Left ventricle myocardium superior (tissue), 1 donor: ENCODE measurements at regions not wholly inside any gene's neighbourhood (a gene's known extent, or its start where the extent isn't known, plus 50 kb on each side); places are given as distances from the start of the nearest gene placed in this dataset.

Experiments
- ATAC-seq: fragments of 200-7000 bp; cut with Tn5 transposase; one replicate; pipeline ENCODE4 v1.9.1; 2020; ENCODE audit warnings: mild to moderate bottlenecking, moderate library complexity
- DNase-seq: peaks from one replicate; pipeline ENCODE4 v3.0.0-alpha.2; 2020
- intact Hi-C: fragments of 100-400 bp; cut with micrococcal nuclease; formaldehyde crosslinking; loops from one replicate; pipeline ENCODE4 v1.11.0; 2022
- donor health status: DM: no; HTN: yes; CAD: no; lungs with severe emphysema.

DNA sequence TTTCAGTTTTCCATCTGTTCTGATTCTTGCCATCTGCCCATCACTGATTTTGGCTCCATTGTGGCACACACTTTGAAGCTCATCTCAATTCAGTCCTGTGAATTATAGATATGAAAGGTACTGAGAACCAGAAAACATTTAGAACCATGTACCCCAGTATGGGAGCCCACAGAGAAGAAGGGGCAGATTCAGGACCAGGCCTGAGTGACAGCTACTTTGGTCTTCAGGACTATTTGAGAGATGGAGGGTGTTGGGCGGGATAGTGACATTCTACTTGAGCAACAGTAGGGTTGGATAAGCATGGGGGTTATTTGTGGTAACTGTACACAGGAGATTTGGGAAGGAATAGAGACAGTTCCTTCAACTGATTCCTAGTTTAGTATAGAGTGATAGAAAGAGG, 259.2 kb upstream of the MANEA start:
- DNase-seq (no peak), ATAC-seq (no peak)
- intact Hi-C loops, result no loop called here

DNA sequence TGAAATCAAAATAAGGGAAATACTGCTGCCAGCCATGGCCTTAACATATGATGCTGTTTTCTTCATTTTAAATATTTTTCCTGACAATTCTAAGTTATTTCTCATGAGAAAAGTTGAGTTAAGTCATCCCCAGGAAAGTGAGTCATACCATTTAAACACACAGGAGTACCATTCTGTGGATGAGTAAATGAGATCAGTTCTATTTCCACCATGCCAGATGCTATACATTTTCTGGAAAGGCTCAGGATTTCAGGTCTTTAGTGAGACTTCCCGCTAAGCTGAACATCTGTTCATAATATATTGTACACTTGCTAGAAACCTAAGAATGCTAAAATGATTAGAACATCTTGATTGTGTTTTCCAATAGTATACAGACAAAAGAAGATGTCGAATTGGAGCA, 256.2 kb upstream of the MANEA start:
- no peak for ATAC-seq
- intact Hi-C loops, result no loop called here

DNA sequence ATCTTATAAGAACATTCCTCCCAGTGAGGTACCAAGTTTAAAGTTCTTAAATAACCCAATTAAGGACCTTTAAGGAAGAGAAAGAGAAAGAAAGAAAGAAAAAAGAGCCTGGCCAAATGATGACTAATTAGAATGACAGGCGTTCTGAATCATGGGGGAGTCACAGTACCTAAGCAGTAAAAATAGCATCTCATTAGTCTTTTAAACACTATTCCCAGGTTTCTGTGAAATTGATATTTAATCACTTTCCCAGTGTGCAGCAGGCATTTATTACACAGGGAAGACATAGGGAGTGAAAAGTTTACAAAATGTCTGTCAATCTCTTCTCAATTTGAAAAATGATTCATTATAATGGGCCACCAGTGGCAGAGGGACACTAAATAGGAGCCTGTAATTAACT, 251.4 kb upstream of the MANEA start:
- intact Hi-C loops, result no loop called here
- DNase-seq, result no peak
- ATAC-seq, result no peak

More for the DNA sequence above, 256.2 kb upstream of the MANEA start:
- DNase-seq, result no peak

DNA sequence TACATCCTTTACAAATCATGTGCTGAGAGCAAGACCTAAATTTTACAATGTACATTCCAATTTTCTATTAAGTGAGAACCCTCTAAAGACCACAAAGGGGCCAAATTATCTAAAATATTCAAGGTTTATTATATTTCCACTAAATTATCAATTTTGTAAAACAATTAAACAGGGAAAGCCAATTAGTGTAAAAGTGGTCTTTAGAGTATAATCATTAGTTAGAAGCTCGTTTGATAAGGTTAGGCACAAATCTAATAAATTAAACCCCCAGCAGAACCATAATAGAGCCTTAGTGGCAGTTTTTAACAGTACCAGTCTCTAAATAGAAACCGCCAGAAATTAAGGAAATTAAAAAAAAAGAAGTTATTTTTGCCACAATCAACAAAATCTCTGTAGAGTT, 249.1 kb upstream of the MANEA start:
- no peak for ATAC-seq
- no peak for DNase-seq
- intact Hi-C loops, result no loop called here

DNA sequence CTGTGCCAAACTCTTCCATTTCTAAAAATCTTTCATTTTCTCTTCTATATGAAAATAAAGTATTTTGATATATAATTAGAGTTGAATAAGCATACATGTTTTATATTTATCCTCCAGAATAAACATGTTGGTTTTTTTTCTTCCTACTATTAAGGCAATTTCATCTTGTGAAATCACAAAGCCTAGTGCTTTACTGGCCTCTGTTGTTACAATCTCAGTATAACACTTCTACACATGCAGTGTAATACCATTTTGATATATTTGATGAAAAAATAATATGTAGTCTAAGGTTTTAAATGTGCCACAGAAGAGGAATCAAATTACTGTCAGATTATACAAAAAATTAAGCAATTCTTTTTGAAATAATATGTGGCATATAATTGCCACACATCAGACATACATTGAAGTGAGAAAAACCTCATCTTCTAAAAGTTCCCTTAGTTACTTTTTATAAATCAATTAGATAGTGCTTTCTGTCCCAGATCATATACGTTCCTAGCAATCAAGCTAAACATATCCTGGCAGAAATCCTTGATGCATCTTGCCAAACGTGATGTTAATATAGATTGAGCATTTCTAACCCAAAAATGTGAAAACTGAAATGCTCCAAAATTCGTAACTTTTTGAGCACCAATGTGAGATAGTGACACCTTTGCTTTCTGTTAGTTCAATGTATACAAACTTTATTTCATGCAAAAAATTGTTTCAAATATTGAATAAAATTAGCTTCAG, 225.1 kb upstream of the MANEA start:
- ATAC-seq (no peak), DNase-seq (no peak)
- intact Hi-C loops, result no loop called here

DNA sequence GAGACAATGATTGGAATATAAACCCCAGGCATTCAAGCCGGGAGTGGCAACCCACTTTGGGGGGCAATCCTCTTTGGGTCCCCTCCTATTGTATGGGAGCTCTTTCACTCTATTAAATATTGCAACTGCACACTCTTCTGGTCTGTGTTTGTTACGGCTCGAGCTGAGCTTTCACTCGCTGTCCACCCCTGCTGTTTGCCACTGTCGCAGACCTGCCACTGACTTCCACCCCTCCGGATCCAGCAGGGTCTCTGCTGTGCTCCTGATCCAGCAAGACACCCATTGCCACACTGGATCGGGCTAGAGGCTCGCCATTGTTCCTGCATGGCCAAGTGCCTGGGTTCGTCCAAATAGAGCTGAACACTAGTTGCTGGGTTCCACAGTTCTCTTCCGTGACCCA, 222.8 kb upstream of the MANEA start:
- no peak for ATAC-seq
- no peak for DNase-seq
- intact Hi-C loops, result no loop called here

DNA sequence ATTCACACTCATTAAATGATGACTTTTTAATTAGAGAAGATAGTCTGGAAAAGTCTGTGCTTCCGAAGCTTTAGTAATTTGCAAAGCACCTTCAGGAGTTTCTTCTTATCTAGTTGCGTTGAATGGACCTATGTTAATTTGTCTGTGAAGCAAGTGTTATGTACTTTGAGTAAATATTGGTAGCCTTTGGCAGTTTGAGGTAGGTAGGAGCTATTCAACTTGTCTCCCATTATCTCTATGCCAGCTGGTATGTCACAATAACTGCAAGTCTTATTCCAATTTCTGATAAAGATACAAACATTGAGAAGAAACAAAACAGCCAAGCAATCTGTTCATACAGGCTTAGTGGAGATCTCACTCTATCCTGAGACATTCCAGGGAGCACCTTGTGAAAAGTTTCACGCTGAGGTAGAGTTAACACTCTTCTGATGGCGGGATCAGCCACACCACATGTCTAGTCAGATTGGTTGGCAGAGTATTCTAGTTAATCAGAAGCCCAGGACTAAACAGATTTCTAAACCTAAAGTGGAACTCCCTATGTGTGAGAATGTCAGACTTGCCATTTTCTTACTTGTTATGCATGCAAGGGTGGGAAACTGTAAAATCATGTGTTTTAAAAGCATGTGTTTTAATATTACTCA, 219.8 kb upstream of the MANEA start:
- DNase-seq (no peak), ATAC-seq (no peak)
- intact Hi-C loops, result no loop called here

DNA sequence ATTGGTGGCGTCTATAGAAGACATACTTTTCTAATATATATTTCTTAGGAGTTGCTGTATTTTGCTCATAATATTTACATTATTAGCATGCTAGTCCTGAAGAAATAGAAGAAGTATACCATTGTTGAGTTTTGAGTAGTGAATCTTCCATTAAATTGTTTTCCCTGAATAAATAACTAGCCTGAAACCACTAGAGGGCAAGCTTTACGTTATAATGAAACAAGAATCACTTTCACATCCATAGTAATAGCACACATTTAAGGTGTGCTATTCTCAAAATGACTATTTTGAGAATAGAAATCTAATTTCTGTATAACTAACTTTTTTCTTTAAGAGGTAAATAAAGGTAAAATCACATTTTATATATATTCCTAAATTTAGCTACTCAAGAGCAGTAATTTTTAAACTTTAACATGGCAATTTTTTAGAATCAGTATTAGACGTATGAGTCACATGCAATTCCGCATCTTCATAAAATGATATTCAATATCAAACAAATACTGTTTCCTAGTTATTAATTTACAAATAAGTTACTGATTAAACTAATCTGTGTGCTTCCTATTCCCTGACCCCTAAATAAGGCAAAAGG, 213.2 kb upstream of the MANEA start:
- DNase-seq, result no peak
- ATAC-seq, result no peak
- intact Hi-C loops, result no loop called here

DNA sequence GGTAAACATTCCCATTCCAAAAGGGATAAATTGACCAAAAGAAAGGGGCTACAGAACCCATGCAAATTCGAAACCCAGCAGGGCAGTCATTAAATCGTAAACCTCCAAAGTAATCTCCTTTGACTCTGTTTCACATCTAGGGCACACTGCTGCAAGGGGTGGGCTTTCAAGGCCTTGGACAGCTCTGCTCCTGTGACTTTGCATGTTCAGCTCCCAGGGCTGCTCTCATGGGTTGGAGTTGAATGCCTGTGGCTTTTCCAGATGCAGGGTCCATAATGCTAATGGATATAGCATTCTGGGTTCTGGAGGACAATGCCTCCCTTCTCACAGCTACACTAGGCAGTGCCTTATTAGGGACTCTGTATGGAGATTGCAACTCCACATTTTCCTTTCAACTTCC, 211.9 kb upstream of the MANEA start:
- intact Hi-C loops, result no loop called here
- no peak for DNase-seq
- ATAC-seq, result no peak

DNA sequence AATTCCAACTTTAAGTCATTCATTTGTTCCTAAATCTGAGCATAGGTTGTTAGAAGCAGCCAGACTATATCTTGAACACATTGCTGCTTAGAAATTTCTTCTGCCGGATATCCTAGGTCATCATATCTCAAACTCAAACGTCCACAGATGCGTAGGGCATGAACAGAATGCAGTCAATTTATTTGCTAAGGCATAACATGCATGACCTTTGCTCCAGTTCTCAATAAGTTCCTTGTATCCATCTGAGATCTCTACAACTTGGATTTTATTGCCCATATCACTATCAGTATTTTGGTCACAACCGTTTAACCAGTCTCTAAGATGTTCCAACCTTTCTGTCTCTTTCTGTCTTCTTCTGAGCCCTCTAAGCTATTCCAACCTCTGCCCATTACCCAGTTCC, 210.9 kb upstream of the MANEA start:
- DNase-seq (no peak), ATAC-seq (no peak)
- intact Hi-C loops, result no loop called here

DNA sequence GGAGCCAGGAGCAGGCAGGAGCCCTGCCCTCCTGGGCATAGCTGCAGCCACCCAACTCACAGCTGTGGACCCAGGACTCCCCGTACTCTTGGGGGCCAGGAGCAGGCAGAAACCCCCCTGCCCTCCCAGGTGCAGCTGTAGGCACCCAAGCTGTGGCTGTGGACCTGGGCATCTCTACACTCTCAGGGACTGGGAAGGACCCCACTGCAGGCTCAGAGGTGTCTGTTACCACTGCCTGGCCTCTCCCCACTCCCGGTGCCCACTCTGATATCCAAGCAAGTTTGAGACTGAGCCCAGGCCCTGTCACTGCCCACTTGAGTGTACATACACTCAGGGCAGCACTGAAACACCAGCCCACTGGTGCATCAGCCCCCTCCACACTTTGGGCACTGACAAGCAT, 193.5 kb upstream of the MANEA start:
- intact Hi-C loops, result no loop called here
- DNase-seq, result no peak
- no peak for ATAC-seq

DNA sequence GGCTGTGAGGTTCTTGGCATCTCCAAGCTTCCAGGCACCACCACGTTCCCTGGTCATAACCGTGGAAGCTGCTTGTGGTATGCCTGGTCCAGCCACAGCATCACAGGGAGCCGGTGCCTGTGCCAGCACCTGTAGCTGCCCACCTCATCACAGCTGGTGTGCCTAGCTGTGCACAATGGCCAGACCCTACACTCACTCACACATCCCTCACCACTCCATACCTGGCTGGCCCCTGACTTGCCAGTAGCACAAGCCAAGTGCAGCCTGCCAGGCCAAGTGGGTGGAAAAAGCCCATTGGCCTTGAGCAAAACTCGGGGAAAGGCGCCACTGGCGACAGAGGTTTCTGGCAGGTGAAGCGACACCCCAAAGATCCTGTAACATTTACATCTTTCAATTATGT, 192.3 kb upstream of the MANEA start:
- intact Hi-C loops, result no loop called here

DNA sequence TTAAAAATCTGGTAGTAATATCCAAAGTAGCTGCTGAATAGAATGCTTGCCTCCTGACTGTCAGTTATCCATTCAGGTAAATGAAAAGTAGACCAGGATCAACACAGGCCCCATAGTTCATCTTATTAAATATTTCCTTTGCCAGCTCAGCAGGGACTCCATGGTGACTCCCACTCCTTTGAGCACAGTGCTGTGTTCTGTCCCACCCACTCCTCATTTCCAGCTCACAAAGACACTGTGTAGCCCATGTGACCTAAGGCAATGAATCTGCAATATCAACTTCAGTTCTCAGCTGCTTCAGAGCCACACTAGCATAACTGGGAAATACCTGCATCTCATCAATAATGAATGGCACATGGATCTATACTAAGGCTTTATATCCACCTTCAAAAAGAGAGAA, 189.5 kb upstream of the MANEA start:
- ATAC-seq (no peak), DNase-seq (no peak)
- intact Hi-C loops, result no loop called here

More for the DNA sequence above, 192.3 kb upstream of the MANEA start:
- no peak for DNase-seq
- no peak for ATAC-seq

DNA sequence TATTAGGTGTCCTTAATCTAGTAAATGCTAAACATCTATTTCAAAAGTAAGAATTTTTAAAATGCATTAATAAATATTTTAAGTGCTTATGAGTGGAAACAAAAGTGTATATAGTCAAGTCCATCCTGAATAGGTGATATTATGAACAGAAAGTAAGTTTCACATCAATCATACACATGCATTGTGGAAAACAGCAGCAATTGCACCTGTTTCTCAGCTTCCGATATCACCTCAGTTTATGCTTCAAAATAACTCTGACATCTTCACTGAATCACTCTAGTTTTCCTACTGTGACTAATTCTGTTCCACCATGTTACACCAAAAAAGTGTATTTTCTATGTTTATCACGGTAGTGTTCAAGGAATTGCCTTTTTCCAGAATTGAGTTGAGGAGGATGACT, 172.6 kb upstream of the MANEA start:
- intact Hi-C loops, result no loop called here
- ATAC-seq (no peak), DNase-seq (no peak)

DNA sequence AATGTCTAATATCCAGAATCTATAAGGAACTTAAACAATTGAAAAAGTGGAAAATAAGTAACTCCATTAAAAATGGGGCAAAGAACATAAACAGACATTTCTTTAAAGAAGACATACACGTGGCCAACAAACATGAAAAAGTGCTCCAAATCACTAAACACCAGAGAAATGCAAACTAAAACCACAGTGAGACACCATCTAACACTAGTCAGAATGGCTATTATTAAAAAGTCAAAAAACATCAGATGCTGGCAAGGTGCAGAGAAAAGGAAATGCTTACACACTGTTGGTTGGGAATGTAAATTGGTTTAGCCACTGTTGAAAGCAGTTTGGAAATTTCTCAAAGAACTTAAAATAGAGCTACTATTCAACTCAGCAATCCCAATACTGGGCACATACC, 169.2 kb upstream of the MANEA start:
- ATAC-seq (no peak), DNase-seq (no peak)
- intact Hi-C loops, result no loop called here

DNA sequence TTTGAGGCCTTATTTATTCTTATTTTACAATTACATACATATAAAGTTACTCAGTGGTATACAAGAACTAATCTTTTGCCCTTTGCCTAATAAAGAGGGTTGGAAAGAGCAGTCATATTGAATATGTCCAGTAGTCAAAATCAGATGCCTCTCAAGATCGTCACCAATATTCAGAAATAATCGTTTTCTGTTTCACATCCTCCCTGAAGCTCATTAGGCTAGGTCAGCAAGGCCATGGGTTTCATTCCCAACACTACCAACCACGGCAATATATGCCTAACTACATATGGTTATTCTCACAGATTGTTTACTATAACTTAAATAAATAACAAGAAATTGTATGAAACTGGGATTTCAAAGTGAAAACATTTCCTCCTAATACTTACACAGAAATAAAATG, 167.2 kb upstream of the MANEA start:
- no peak for DNase-seq
- intact Hi-C loops, result no loop called here
- ATAC-seq, result no peak

DNA sequence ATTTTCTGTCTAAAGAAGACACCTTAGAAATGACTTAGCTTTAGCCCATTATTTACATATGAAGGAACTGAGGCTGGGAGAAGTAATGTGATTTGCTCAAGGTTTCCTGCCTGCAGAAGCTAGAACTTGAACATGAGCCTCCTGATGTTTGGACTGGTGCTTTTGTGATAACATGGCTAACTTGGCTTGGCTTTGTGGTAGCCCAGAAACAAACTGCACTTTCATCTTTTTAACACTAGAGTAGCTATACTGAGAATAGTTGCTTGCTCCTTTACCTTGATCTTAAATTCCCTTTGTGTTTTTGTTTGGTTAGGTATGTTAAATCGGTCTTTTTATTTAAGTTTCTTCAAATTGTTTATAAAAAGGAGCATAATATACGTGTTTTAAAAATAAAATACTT, 163.5 kb upstream of the MANEA start:
- intact Hi-C loops, result no loop called here
- DNase-seq (no peak), ATAC-seq (no peak)

DNA sequence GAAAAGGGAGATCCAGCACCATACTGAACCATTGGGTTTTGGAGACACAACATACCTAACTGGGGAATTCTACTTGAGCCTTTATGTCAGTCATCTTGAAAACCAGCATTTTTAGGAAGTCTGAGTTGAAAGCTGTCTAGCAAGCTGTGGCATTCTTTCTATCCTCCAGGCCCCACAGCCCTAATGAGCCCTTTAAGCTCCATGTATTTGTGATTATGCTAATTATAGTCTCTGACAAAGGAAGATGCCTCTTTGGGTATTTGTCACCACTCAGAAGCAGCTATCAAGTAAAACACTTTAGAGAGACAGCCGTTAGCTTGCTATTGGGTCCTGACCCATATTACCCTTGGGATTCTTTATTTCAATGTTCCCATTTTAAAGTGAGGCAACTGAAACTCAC, 159.5 kb upstream of the MANEA start:
- intact Hi-C loops, result no loop called here
- DNase-seq, result no peak
- ATAC-seq, result no peak

DNA sequence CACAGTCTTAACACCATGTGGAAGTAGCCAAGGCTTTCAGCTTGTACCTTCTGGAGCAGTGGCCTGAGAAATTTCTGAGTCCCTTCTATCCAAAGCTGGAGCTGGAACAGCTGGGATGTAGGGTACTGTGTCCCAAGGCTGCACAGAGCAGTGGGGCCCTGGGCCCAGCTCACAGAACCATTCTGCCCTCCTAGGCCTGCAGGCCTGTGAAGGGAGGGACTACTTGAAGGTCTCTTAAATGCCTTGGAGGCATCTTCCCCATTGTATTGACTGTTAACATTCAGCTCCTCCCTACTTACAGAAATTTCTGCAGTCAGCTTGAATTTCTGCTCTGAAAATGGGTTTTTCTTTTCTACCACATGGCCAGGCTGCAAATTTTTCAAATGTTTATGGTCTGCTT, 156.5 kb upstream of the MANEA start:
- DNase-seq (no peak), ATAC-seq (no peak)
- intact Hi-C loops, result no loop called here

DNA sequence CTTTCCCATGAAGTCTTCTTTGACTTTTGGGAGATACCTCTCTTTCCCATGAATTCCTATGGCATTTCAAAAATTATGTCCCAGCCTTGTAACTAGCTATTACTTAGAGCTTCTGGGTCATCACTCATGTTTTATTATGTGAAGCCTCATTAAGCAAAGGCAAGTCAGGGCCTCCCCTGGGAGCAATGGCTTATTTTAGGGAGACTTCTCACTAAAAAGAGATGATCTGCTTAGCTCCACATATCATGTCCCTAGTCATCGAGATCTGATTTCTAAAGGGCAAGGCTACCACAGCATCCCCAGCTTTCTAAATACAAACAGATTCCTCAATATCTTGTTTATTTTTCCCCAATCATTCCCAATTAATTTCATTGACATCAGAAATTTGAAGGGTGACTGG, 154.0 kb upstream of the MANEA start:
- no peak for ATAC-seq
- DNase-seq, result no peak
- intact Hi-C loops, result no loop called here

DNA sequence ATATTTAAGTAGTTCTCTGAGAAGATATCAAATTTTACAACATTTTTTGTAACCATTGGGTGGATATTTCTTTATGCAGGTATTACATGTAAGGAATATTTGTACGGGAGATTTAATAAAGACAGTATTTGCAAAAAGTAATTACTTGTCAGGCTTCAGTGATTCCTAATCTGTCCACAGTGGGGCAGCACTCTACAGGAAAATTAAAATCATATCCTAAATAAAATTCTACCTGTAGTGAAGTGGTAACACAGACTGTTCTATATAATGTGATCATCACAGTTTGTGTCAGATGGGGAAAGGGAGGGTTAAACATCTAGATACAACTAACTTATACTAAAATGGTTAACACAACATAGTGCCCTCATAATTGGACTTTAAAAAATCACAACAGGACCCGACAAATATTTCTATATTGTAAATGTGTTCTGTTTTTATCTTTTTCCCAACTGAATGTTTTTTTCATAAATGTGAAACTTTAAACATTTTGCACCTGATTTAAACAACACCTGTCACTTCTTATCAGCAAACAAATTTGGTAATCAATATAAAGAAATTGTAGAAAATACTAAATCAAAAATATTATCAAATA, 145.6 kb upstream of the MANEA start:
- ATAC-seq, result no peak
- no peak for DNase-seq
- intact Hi-C loops, result no loop called here
